ENCODE measurements at regions not wholly inside any gene's neighbourhood (a gene's known extent, or its start where the extent isn't known, plus 50 kb on each side); places are given as distances from the start of the nearest gene placed in this dataset.

- no peak for TF ChIP-seq EHF (CRISPR knock-in tag; IDR thresholded peaks at IDR 0.05)
- peak; percentile 42; the same call in 1 of the 2 replicates for TF ChIP-seq MAX (IDR thresholded peaks at IDR 0.05)
- TF ChIP-seq HOXA7 (CRISPR knock-in tag; IDR thresholded peaks at IDR 0.05), result no peak
- TF ChIP-seq POLR2A (IDR thresholded peaks at IDR 0.05; ENCODE audit: low read length), result no peak
- TF ChIP-seq FOSL2 (IDR thresholded peaks at IDR 0.05), result peak; percentile 75
- TF ChIP-seq FOSL2 (CRISPR knock-in tag; IDR thresholded peaks at IDR 0.05), result peak; percentile 73
- TF ChIP-seq HOXB13 (CRISPR knock-in tag; IDR thresholded peaks at IDR 0.05; ENCODE audit: low read depth), result no peak
- no peak for TF ChIP-seq POLR2AphosphoS2 (conservative IDR thresholded peaks at IDR 0.05; ENCODE audit: low read length)
- TF ChIP-seq RFX5 (IDR thresholded peaks at IDR 0.05), result no peak
- TF ChIP-seq ZNF302 (CRISPR knock-in tag; IDR thresholded peaks at IDR 0.05), result no peak
- no peak for TF ChIP-seq KDM5A (IDR thresholded peaks at IDR 0.05)
- TF ChIP-seq ESRRA (IDR thresholded peaks at IDR 0.05; ENCODE audit: borderline replicate concordance, low read length), result no peak
- no peak for TF ChIP-seq TP53 (CRISPR knock-in tag; IDR thresholded peaks at IDR 0.05)
- TF ChIP-seq CBX8 (IDR thresholded peaks at IDR 0.05), result no peak
- TF ChIP-seq TFCP2L1 (CRISPR knock-in tag; IDR thresholded peaks at IDR 0.05), result no peak
- no peak for TF ChIP-seq ATOH8 (CRISPR knock-in tag; IDR thresholded peaks at IDR 0.05; ENCODE audit: low read depth)
- no peak for TF ChIP-seq CTCF (IDR thresholded peaks at IDR 0.05)
- peak; percentile 97 for TF ChIP-seq GATA3 (IDR thresholded peaks at IDR 0.05; ENCODE audit: borderline replicate concordance)
- no peak for TF ChIP-seq HEYL (CRISPR knock-in tag; IDR thresholded peaks at IDR 0.05)
- no peak for TF ChIP-seq CHD2 (IDR thresholded peaks at IDR 0.05; ENCODE audit: low read length, partially characterized antibody)
- no peak for TF ChIP-seq RCOR1 (IDR thresholded peaks at IDR 0.05; ENCODE audit: low read depth, low read length)
- no peak for TF ChIP-seq MYC (IDR thresholded peaks at IDR 0.05; ENCODE audit: borderline replicate concordance, low read length)
- no peak for TF ChIP-seq ZSCAN20 (CRISPR knock-in tag; IDR thresholded peaks at IDR 0.05)
- TF ChIP-seq FOXS1 (CRISPR knock-in tag; IDR thresholded peaks at IDR 0.05), result no peak
- TF ChIP-seq KDM1A (IDR thresholded peaks at IDR 0.05; ENCODE audit: low read depth), result no peak
- TF ChIP-seq CEBPB (IDR thresholded peaks at IDR 0.05), result peak; percentile 74 to 88
- no peak for TF ChIP-seq EP300 (IDR thresholded peaks at IDR 0.05)
- TF ChIP-seq MAFK (IDR thresholded peaks at IDR 0.05; ENCODE audit: partially characterized antibody), result no peak
- no peak for TF ChIP-seq SMC3 (IDR thresholded peaks at IDR 0.05)
- no peak for TF ChIP-seq CBX2 (IDR thresholded peaks at IDR 0.05; ENCODE audit: borderline replicate concordance, low read depth)
- 0 out of 2 replicates have a peak, but pooled peaks have one; percentile 21 for TF ChIP-seq JUNB (IDR thresholded peaks at IDR 0.05)
- peak in 1 of 2 experiments; percentile 40; a peak in 1 of 5 replicates for TF ChIP-seq JUN (IDR thresholded peaks at IDR 0.05)
- no peak for TF ChIP-seq HDAC2 (IDR thresholded peaks at IDR 0.05)
- no peak for TF ChIP-seq HMGXB4 (CRISPR knock-in tag; IDR thresholded peaks at IDR 0.05; ENCODE audit: borderline replicate concordance)
- TF ChIP-seq ZC3H11A (IDR thresholded peaks at IDR 0.05), result no peak
- no peak for TF ChIP-seq NPAS2 (CRISPR knock-in tag; IDR thresholded peaks at IDR 0.05; ENCODE audit: borderline replicate concordance)
- no peak for TF ChIP-seq RAD21 (conservative IDR thresholded peaks at IDR 0.05 in 1 of 2, IDR thresholded peaks at IDR 0.05 in 1 of 2)
- no peak for TF ChIP-seq RNF2 (IDR thresholded peaks at IDR 0.05; ENCODE audit: borderline replicate concordance, low read depth)
- DNase-seq (ENCODE audit: low read depth in 1 of 2, low spot score in 1 of 2) (peak; percentile 53 to 80), ATAC-seq (peak; percentile 92 to 95), FAIRE-seq (no peak)
- Histone ChIP-seq H3K4me2 (peak overlapping the region; percentile 70), H3K4me3 (peak overlapping the region; percentile 13; the same call in 1 of the 3 replicates), H3K27ac (peak overlapping the region; percentile 47 to 62), H3K9me3 (no peaks in the 10 kb centered on the region), H3K4me1 (peaks cover 50% of the 10 kb centered on the region)
- ChIA-PET CTCF (interaction anchor here (0.6 to 3.3 kb wide), 4 partner anchors 27 to 512 kb away, joined by 3 to 14 read pairs (median 3); no protein-coding TSS in a partner anchor), POLR2A (no interaction called here)
- WGBS (ENCODE audit: missing lambda C conversion rate), result 4% methylated on average over 8 of the region's 12 CpGs
Observed at GRCh38 chr5:154583671-154584177, 105.7 kb upstream of the HAND1 start.

Measured in A549 (cell line).